GM18508 (cell line): ENCODE measurements at regions not wholly inside any gene's neighbourhood (a gene's known extent, or its start where the extent isn't known, plus 50 kb on each side); places are given as distances from the start of the nearest gene placed in this dataset.
"Not testable (repeated sequence)": the region's sequence is repeated elsewhere in the genome, so short reads cannot be mapped to it uniquely, and the experiment has no call there.

Experiments used
- ATAC-seq: cut with Tn5 transposase; IDR thresholded peaks from one replicate; pipeline ENCODE4 v1.9.1; 2021; ENCODE audit warnings: moderate number of reproducible peaks; ENCODE audit not compliant: insufficient read depth, unreplicated experiment

DNA sequence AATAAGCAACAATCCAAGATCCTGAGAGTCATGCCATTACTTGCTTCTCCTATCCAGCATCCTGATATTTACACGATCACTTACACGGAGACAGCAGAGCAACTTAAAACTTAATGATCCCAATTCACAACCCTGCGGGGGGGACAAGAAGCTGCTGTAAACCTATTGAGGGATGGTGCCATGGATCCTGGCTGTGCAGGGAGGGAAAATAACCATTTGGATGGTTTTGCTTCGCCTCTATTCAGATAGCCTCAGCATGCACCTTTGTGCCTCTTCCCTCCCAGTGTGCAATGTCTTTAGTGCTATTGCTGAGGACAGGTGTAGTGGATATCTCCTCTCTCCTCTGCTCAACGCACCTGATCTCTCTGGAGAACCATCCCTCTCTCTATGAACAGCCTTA lies 89.7 kb upstream of the PPARGC1A start:
- no peak for ATAC-seq

DNA sequence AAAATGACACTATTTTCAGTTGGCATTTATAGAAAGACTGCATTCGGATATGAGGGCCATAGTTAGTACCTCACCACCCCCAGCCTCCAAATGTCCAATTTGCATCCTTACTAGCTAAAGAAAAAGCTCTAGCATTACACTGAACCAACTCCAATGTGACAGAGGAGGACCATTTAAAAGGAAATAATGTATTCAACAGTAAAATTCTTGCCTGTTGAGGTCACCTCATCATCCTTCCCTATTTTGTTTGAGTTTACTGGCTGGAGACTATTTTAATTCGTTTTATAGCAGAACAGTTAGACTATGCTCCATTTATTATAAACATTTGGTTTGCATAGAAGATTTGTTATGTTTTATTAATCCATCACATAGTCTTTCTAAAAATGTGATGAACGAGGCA lies 88.2 kb upstream of the PPARGC1A start:
- ATAC-seq: no peak

DNA sequence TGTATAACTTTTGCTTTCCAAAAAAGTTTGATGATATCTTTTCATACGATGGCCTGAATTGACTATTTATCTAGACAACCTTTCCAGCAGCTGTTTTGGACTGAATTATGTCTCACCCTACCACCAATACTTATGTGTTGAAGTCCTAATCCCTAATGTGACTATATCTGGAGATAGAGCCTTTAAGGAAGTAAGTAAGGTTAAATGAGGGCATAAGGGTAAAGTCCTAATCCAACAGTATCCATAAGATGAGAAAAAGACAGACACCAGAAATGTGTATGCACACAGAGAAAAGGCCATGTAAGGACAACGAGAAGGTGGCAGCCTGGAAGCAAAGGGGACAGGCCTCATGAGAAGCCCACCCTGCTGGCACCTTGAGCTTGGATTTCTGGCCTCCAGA lies 86.6 kb upstream of the PPARGC1A start:
- ATAC-seq: no peak

DNA sequence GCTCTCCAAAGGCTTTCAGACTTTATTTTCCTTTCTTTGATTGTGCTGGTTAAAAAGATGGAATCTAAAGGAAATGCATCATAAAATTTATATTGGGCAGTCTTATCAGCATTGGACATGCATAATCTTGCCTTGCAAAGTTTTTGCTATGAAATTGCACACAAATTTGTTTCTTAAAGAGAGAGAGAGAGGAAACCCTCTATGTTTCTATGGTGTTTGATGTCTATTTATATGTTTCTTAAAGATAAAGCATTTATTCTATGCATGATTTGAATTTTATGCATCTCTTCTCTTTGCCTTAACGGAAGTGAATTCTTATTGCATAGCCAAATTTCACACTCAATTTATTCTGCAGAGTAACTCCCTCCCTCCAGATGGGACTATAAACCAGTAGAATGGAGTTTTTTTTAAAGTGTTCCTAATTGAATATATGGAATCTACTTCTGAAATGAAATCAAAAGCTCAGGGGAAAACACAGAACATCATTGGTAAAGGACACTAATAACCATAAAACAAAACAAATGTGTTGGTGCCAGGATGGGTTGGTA lies 83.5 kb upstream of the PPARGC1A start:
- ATAC-seq: no peak

DNA sequence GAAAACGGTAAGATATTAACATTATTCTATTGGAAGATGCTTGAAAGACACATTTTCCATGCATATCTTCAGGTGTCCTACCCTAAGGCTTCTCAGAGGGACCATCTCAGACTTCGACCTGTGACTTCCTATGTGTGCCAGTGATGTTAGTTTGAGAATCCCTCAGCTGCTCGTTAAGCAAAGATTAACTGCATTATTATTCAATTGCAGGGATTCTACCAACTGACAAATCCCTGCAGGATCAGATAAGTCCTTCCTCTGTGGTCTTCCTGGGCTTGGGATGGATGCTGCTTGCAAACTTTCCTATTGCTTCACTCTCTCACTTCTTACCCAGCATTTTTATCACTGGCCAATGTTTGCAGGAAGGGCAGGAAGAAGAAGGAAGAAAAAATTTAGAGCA lies 83.0 kb upstream of the PPARGC1A start:
- no peak for ATAC-seq

DNA sequence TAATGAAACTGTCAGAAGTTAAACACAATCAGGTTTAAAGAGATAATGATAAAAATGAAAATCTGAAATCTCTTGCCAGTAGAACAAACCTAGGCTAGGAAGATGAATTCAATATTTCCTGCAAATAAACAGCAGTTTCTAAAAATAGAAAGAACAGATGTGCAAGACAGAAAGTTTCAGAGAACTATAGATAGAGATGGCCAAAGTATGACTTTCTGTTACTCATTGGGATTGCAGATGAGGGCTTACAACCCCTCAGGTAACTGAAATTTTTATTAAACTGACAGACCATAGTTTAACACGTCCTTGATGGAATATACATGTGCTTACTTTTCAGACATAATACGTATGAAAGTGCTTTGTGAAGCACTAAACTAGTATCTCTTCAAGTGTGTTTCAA lies 82.3 kb upstream of the PPARGC1A start:
- no peak for ATAC-seq

DNA sequence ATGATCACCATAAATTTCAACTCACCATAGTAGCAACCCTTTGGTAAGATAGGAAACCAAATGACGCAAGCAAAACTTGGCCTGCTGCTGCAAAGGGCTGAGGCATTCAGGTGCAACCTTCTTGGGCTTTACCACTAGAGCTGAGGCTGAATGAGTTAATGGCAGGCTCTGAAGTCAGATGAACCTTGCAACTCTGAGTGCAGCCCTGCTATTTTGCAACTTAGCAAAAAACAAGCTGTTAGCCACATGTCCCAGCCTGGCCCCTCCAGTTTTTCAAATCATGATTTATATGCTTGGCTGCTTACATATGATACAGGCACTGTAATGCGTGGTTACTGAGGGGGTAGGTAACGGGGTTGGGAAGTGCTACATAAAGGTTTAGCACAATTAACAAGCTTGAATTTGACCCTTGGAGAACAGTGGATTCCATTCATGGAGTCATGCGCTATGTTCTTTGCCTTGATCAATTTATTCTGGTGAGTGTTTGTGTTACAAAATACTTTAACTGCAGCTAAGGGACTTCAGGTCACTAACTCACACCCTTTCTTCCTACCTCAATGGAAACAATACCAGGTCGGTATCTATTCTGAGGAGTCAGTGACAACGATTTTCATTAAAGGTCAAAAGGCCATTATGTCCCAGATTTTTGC lies 80.5 kb upstream of the PPARGC1A start:
- ATAC-seq: no peak

DNA sequence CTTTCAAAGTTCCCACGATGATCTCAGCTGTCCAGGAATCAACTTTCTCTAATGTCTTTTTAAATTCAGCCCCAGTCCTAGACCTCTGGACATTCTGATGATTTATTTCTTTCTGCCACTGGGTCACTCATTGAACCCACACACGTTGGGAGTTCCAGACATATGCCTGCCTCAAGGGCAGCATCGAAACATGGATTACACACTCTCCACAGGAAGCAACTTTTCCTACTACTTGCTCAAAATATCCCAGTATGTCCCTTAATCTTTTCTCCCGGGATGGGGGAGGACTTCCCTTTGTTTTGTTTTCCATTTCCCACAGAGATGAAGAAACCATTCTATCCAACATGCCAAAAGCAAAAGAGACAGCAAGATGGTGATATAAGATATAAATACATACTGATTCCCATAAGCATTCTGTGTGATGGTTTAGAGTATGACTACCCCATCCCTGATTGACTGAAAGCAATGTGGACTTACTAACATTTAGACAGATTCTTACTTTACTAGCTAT lies 79.8 kb upstream of the PPARGC1A start:
- no peak for ATAC-seq

DNA sequence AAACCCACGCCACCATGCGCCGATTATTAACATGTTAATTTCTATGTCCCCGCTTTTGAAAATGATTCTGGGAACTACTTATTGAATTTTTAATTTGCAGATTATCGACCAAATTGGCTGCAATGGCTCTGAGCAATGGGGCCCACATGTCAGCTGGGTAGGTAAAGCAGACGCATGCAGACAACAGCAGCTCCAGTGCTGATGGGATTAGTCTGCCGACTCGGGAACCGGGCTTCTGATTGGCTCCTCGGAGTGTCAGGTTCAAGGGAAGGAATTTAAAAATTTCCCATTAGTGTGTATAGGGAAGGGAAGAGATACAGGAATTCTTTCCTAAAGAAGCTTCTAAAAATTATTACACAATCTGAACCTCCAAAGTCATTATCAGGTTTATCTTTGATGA lies 77.4 kb upstream of the PPARGC1A start:
- no peak for ATAC-seq

DNA sequence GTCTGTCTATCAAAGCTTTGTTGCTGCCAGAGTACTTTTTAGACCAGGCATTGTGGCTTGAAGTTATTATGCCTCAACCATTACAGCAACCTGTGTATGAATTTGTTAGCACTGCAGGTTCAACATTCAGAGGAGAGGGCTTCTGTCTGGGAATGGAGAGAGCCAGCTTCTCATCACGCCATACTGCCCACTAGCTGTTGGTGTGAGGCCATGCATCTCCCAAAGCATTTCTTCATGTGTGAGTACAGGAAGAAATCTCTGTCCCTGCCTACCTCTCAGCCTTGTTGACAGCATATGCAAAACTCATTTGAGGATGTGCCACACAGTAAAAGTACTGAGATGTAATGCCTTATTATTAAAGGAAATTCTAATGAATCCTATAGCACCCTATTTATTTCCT lies 76.9 kb upstream of the PPARGC1A start:
- no peak for ATAC-seq

DNA sequence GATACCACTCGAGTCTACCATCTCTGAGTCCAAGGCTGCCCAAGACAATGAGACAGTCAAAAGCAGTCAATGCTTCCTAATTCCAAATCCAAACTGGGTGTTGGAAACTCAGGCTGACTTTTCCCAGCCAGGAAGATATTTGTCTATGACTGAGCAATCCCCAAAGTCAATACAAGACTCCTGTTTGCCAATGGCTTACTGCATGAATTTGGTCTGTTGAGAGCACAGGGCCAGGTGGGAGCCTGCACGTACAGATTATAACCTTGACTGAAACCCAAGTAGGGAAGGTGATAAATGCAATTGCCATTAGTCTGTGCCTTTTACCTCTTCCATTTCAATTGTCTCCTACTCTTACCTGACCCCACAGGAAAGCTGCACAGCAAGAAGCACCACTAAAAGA lies 72.6 kb upstream of the PPARGC1A start:
- ATAC-seq: no peak

DNA sequence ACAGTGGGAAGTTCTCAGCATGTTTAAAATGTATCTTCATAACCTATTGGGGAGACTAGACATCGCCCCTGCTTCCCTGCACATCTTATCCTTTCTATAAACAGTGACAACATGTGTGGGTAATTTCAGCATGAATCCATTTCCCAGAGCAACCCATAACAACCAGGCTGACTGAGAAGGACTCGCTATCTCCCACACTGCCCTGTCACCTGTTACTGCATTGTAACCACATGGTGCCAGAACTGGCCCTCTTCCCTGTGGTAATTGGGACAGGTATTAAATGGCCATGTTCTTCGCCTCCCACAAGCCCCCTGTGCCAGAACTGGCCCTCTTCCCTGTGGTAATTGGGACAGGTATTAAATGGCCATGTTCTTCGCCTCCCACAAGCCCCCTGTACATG lies 71.5 kb upstream of the PPARGC1A start:
- ATAC-seq: not testable (repeated sequence)

DNA sequence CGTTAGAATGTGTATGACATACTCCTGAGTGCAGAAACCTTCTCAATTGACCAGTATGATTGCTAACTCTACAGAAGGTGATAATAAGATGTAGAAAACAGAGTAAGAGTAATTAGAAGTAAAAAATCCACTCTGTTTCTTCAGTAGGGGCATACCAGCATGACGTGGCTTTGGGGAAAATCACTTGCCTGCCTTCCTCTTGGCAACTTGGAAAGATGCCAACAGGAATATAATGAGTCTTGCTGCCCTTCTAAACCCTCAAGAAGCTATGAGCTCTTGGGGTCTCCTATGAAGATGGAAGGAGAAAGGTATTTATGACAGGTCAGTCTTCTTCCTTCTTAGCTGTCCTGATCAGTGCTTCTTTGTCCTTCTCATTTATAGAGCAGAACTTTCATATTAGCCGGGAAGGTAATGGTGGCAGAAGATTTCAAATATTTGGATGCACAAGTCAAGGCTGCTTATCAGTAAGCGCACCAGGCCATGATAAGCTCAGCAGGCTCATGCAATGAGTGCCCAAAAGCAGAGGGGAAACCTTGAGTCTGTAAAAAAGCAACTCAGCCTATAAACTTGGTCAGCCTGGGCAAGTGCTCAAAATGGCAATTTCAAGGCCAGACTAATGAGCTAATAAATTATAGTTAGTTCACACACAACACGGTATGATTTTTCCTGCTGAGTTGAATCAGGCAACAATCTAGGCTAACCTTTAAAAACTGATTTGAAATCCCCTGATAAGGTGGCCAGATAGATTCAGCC lies 69.7 kb upstream of the PPARGC1A start:
- no peak for ATAC-seq

DNA sequence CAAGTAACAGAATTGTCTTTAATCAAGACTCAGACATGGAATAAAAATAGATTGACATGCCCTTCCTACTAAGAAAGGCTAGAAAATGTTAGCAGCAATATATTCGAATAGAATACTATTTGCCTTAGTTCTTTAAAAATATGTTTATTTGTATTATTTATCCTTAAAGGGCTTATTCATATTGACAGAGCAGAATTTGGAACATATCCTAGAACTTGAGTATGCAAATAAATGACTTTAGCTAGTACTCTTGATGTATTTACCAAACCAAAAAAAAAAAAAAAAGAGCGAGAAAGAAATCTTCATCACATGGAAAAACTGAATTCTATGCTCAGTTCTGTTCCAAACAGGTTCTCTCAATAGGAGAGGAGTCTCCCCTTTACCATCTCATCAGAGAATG lies 68.9 kb upstream of the PPARGC1A start:
- ATAC-seq: no peak

DNA sequence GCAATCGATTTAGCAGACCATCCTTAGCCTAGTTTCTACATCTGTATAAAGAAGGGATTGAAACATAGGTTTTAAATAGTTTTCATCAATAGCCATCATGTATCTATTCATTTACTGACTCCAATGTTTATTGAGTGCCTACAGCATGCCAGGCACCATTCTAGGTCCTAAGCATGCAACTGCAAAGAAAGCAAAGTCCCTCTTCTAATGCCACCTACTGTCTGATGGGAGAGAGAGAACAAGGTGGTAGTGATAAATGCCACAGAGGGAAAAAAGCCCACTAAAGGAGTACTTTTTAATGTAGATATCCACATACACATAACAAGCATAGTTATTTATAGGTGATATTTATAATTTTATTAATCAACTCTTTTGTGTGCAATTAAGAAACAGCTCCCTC lies 67.6 kb upstream of the PPARGC1A start:
- no peak for ATAC-seq

DNA sequence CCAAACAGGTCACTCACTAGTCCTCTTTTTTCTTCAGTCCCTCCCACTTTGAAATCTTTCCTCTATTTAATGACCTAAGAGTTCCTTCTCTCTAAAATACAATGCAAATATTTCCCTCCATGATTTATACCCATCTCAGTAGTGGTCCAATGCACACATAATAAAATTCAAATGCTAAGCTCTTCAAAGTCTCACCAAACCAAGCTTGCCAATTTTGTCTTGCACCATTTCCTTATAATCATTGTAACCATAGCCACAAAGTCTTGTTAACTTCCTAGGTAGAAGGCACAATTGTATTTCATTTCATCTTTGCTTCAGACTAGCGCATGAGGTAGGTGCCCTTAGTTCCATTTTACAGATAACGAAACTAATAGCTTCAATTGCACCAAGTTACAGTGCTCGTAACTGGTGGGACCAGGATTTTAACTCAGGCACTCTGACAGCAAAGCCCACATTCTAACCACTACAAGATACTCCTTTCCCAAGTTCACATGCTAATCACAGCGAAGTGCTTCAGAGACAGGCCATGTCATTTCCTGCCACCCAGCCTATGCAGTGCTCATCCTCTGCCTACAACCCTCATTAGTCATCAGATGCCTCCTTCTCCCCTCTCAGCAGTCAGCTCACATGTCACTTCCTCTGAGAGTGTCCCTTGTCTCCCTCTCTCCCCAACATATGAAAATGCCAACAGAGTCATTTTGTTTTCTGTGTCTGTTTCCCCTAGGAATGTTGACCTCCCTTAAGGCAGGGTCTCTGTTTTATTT lies 66.9 kb upstream of the PPARGC1A start:
- no peak for ATAC-seq

DNA sequence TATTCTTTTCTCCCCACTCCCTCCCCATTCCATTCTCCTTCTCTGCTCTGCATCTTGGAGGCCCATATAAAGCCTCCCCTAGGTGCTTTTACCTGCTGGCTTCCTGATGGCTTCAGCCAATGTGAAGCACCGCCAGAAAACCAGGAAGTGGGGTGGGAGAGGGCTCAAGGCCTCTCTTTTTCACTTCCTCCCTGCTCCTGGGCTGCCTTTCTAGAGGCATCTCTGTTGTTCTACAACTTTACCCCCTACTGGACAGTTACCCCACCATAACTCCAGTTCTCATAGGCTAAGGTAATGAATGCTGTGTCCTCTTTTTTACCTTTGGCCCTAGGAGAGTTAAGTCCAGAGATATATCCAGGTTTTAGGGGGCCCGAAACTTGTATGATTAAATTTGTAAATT lies 62.4 kb upstream of the PPARGC1A start:
- ATAC-seq: no peak

DNA sequence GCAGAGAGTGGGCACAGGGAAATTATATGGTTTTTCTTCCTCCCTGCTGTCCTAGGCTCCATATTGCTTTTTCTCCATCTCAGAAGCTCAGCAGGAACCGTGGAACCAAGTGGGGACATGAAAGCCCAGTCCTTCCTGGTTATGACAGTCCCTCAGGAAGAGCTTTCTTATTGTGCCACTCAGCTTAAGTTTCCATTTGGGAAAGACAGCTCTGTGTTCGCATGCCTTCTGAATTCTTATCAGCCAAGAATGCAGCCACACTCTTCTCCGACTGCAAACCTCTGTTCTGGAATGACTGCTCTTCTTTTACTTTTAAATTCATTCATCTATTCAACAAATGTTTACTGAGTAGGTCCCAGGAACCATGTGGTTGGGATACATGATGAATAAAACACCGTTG lies 58.0 kb upstream of the PPARGC1A start:
- ATAC-seq: no peak

DNA sequence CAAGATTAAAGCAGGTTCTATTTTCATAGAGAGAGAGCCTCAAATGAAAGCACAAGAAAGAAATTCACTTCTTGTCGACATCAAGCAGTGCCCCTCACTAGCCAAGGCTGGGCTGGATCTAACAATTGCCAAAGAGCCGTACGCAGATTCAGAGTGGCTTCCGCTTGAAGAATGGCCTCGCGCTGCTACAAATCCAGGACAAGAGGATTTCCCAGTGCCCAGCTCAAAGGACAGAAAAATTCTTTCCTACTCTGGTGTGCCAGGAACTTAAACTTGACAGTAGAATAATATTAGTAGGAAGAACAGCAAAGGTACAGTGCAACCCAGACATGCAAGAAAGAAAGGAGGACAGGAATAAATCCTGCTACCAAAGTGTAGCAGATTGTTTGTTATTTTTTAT lies 56.5 kb upstream of the PPARGC1A start:
- ATAC-seq: no peak

DNA sequence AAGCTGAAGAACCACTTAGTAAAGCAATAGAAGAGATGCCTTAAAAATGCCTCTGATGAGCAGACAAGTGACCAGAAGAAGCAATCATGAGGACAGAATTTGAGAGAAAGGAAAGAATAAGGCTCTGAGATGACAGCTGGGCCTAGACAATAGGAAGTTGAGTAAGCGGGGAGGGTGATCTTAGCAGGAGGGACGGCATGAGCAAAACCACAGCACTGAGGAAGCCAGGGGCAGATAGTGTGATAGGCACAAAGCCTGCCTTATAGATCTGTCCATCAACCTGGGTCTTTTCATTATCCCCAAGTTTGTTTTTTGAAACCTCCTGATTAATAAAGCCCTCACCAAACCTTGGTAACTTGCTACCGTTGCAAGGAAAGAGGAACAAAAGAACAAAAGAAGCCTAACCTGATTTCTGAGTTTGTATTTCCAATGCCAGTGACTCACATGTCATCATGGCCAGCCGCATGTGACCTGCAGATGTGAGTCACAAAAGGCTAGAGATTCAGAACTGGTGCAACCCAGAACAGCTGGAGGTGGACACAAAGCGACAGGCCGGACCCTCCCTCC lies 55.7 kb upstream of the PPARGC1A start:
- ATAC-seq: no peak

DNA sequence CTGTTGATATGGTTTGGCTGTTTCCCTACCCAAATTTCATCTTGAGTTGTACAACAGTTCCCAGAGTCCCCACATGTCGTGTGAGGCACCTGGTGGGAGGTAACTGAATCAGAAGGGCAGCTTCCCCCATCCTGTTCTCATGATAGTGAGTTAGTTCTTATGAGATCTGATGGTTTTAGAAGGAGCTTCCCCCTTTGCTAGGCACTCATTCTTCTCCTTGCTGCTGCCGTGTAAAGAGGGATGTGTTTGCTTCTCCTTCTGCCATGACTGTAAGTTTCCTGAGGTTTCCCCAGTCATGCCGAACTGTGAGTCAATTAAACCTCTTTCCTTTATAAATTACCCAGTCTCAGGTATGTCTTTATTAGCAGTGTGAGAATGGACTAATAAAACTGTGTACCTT lies 54.7 kb upstream of the PPARGC1A start:
- ATAC-seq: not testable (repeated sequence)
